NCI-H2029 (cell line): ENCODE measurements at regions not wholly inside any gene's neighbourhood (a gene's known extent, or its start where the extent isn't known, plus 50 kb on each side); places are given as distances from the start of the nearest gene placed in this dataset.
"Not testable (repeated sequence)": the region's sequence is repeated elsewhere in the genome, so short reads cannot be mapped to it uniquely, and the experiment has no call there.

Experiments
- DNase-seq: peaks from one replicate; lab custom pipeline; 2025; lab: John Stamatoyannopoulos, UW

- not testable (repeated sequence) for DNase-seq
These were observed 182.3 kb upstream of the DAAM1 start for GRCh38 chr14:59006179-59006578.

- no peak for DNase-seq
These were observed 178.5 kb upstream of the DAAM1 start for GRCh38 chr14:59009967-59010366.

- DNase-seq, result no peak
These were observed 174.7 kb upstream of the DAAM1 start for GRCh38 chr14:59013672-59014298.

GRCh38 chr14:59015482-59015881 is 173.0 kb upstream of the DAAM1 start:
- no peak for DNase-seq

GRCh38 chr14:59017285-59017965 is 171.0 kb upstream of the DAAM1 start:
- DNase-seq, result no peak

GRCh38 chr14:59018460-59018859 is 170.0 kb upstream of the DAAM1 start:
- no peak for DNase-seq

- no peak for DNase-seq
These were observed 169.5 kb upstream of the DAAM1 start for GRCh38 chr14:59018978-59019377.

- DNase-seq, result no peak
These were observed 168.1 kb upstream of the DAAM1 start for GRCh38 chr14:59020382-59020781.

GRCh38 chr14:59022144-59022543 is 166.3 kb upstream of the DAAM1 start:
- no peak for DNase-seq

GRCh38 chr14:59026081-59026480 is 162.4 kb upstream of the DAAM1 start:
- no peak for DNase-seq

GRCh38 chr14:59026640-59027039 is 161.8 kb upstream of the DAAM1 start:
- DNase-seq, result not testable (repeated sequence)

GRCh38 chr14:59028476-59029202 is 159.8 kb upstream of the DAAM1 start:
- DNase-seq, result peak; percentile 54

- no peak for DNase-seq
These were observed 155.6 kb upstream of the DAAM1 start for GRCh38 chr14:59032826-59033225.

GRCh38 chr14:59036134-59036533 is 152.3 kb upstream of the DAAM1 start:
- DNase-seq, result no peak

GRCh38 chr14:59037086-59037485 is 151.4 kb upstream of the DAAM1 start:
- DNase-seq, result no peak

- DNase-seq, result no peak
These were observed 150.8 kb upstream of the DAAM1 start for GRCh38 chr14:59037620-59038019.

GRCh38 chr14:59038746-59039145 is 149.7 kb upstream of the DAAM1 start:
- no peak for DNase-seq

- no peak for DNase-seq
These were observed 147.2 kb upstream of the DAAM1 start for GRCh38 chr14:59041308-59041707.

- no peak for DNase-seq
These were observed 143.8 kb upstream of the DAAM1 start for GRCh38 chr14:59044707-59045106.

GRCh38 chr14:59046746-59047145 is 141.7 kb upstream of the DAAM1 start:
- no peak for DNase-seq

- no peak for DNase-seq
These were observed 133.5 kb upstream of the DAAM1 start for GRCh38 chr14:59055006-59055405.

GRCh38 chr14:59055439-59056045 is 132.9 kb upstream of the DAAM1 start:
- peak; percentile 25 for DNase-seq

GRCh38 chr14:59057551-59057950 is 130.9 kb upstream of the DAAM1 start:
- DNase-seq, result no peak
